GM12878 (cell line): ENCODE measurements at regions not wholly inside any gene's neighbourhood (a gene's known extent, or its start where the extent isn't known, plus 50 kb on each side); places are given as distances from the start of the nearest gene placed in this dataset.

Experiments
- ATAC-seq: fragments of 200-7000 bp; cut with Tn5 transposase; 3 replicates; pipeline ENCODE4 v1.9.1; 2020; ENCODE audit warnings: mild to moderate bottlenecking, moderate library complexity
- BruUV-seq: library from RNA; stranded (reverse); fragments of 400-500 nt; replicated peaks from 2 replicates; lab custom pipeline; 2021; lab: Mats Ljungman, UMichigan
- CTCF ChIA-PET: fragments of 300-600 bp; sonication (Branson Sonifier 250); formaldehyde crosslinking; extraction: SDS; loops from one replicate; lab custom pipeline; 2021; ENCODE audit warnings: inconsistent platforms; lab: Yijun Ruan, JAX
- POLR2A ChIA-PET: fragments of 350-600 bp; formaldehyde crosslinking; extraction: SDS; loops from one replicate; lab custom pipeline; 2021; ENCODE audit warnings: inconsistent platforms; lab: Charles Lee
- RAD21 ChIA-PET: fragments of 300-600 bp; sonication (Branson Sonifier 250); formaldehyde crosslinking; loops from one replicate; lab custom pipeline; 2023; ENCODE audit warnings: antibody characterized with exemption; ENCODE audit not compliant: unreplicated experiment; lab: Charles Lee
- SMC1A ChIA-PET: fragments of 300-600 bp; sonication (Branson Sonifier 250); formaldehyde crosslinking; loops from one replicate; lab custom pipeline; 2023; ENCODE audit not compliant: unreplicated experiment, uncharacterized antibody; lab: Charles Lee
- DNase-seq: peaks from one replicate; pipeline ENCODE4 v3.0.0-alpha.2; 2011; ENCODE audit warnings: low read depth, low spot score
- FAIRE-seq: peaks from 3 replicates; lab custom pipeline; 2011; peaks lifted over from hg19 to GRCh38; lab: Jason Lieb, UNC
- H2AFZ ChIP-seq: 2 replicates; pipeline ENCODE4 v1.6.0; 2011; ENCODE audit warnings: low read depth, low read length, control low read depth; ENCODE audit not compliant: control insufficient read depth
- H3K27ac ChIP-seq: 2 replicates; pipeline ENCODE4 v1.5.1; 2011; ENCODE audit warnings: control low read depth; ENCODE audit not compliant: control insufficient read depth, insufficient read depth
- H3K27me3 ChIP-seq, 2 experiments: replicated peaks in 1 of 2; 2 replicates each; pipeline versions ENCODE4 v1.6.0 to v1.6.1; 2011; ENCODE audit warnings: low read length in 1 of 2; ENCODE audit not compliant: control insufficient read depth in 2 of 2, insufficient read depth in 2 of 2
- H3K36me3 ChIP-seq, 2 experiments: 2 replicates each; pipeline ENCODE4 v1.5.1; 2011; ENCODE audit warnings: low read length in 1 of 2; ENCODE audit not compliant: control insufficient read depth in 2 of 2, insufficient read depth in 2 of 2
- H3K4me1 ChIP-seq: 2 replicates; pipeline ENCODE4 v1.6.1; 2011; ENCODE audit warnings: mild to moderate bottlenecking, low read length, moderate library complexity, mixed read lengths; ENCODE audit not compliant: control insufficient read depth, insufficient read depth
- H3K4me2 ChIP-seq: 2 replicates; pipeline ENCODE4 v1.6.0; 2011; ENCODE audit warnings: control low read depth; ENCODE audit not compliant: control insufficient read depth, insufficient read depth
- H3K4me3 ChIP-seq: fragments of 200-600 bp; sonication (generic); 2 replicates; pipeline ENCODE4 v1.5.1; 2016
- H3K79me2 ChIP-seq: 2 replicates; pipeline ENCODE4 v1.6.0; 2011; ENCODE audit warnings: low read length; ENCODE audit not compliant: control insufficient read depth, insufficient read depth
- H3K9ac ChIP-seq: 2 replicates; pipeline ENCODE4 v1.8.0; 2011; ENCODE audit warnings: low read length, control low read depth, mixed read lengths; ENCODE audit not compliant: control insufficient read depth, insufficient read depth
- H3K9me3 ChIP-seq: replicated peaks from 3 replicates; pipeline ENCODE4 v1.5.1; 2011; ENCODE audit warnings: mild to moderate bottlenecking, low read length; ENCODE audit not compliant: control insufficient read depth, insufficient read depth
- H4K20me1 ChIP-seq: 2 replicates; pipeline ENCODE4 v1.6.0; 2011; ENCODE audit not compliant: control insufficient read depth, insufficient read depth
- FOXK2 ChIP-seq: fragments of 450-650 bp; IDR thresholded peaks from 2 replicates; pipeline ENCODE4 v1.6.1; 2017; ENCODE audit warnings: mild to moderate bottlenecking, moderate library complexity
- REST ChIP-seq: IDR thresholded peaks from 2 replicates; pipeline ENCODE4 v1.6.1; 2012; ENCODE audit warnings: mild to moderate bottlenecking, low read depth, low read length
- WGBS: methylation state at CpG from one replicate; pipeline ENCODE4 v1.1.6; 2016; ENCODE audit warnings: low lambda C conversion rate; ENCODE audit not compliant: insufficient replicate concordance, insufficient coverage; ENCODE audit errors: missing lambda C conversion rate; 5-methylcytosine and 5-hydroxymethylcytosine counted together
- in situ Hi-C: fragments of 300-500 bp; cut with MboI; formaldehyde crosslinking; loops from 9 replicates; pipeline ENCODE4 v1.14.3; 2018; ENCODE audit warnings: mixed read lengths
- intact Hi-C: fragments of 100-400 bp; cut with micrococcal nuclease; formaldehyde crosslinking; loops from one replicate; pipeline ENCODE4 v1.14.2; 2022; ENCODE audit not compliant: unreplicated experiment

- Histone ChIP-seq H3K4me2 (no peak overlapping the region), H3K9me3 (no peaks in the 10 kb centered on the region), H3K27ac (no peak overlapping the region), H3K4me3 (no peak overlapping the region), H3K4me1 (no peaks in the 10 kb centered on the region), H4K20me1 (no peaks in the 10 kb centered on the region), H3K79me2 (no peaks in the 10 kb centered on the region), H3K36me3 (no peaks in the 10 kb centered on the region), H3K27me3 (peaks cover 0 to 2% of the 10 kb centered on the region in 2 experiments; a peak in 2 of 4 replicates), H2AFZ (no peak overlapping the region), H3K9ac (no peak overlapping the region)
- WGBS: 3% methylated on average over 5 of the region's 5 CpGs
- SMC1A ChIA-PET: no interaction called here
- DNase-seq: no peak
- RAD21 ChIA-PET: no interaction called here
- FAIRE-seq: no peak
- in situ Hi-C loops (no loop called here), intact Hi-C loops (no loop called here)
- POLR2A ChIA-PET: no interaction called here
- no TSS peak for BruUV-seq
- ATAC-seq: no peak
- TF ChIP-seq FOXK2 (no peak), REST (peak; percentile 75)
- CTCF ChIA-PET: no interaction called here
Measured at GRCh38 chr10:2964632-2965296, 102.6 kb upstream of the PFKP start.
